ENCODE measurements at regions not wholly inside any gene's neighbourhood (a gene's known extent, or its start where the extent isn't known, plus 50 kb on each side); places are given as distances from the start of the nearest gene placed in this dataset.

- ChIA-PET CTCF (no interaction called here), POLR2A (no interaction called here)
- TF ChIP-seq POLR2AphosphoS5 (IDR thresholded peaks at IDR 0.05; ENCODE audit: insufficient read depth, low read depth, low read length): no peak
- no peak for TF ChIP-seq MAX (IDR thresholded peaks at IDR 0.05; ENCODE audit: insufficient read depth, insufficient read length)
- no peak for TF ChIP-seq JUN (IDR thresholded peaks at IDR 0.05; ENCODE audit: borderline replicate concordance, insufficient read depth, insufficient read length, low read depth)
- TF ChIP-seq FOS (IDR thresholded peaks at IDR 0.05; ENCODE audit: borderline replicate concordance, insufficient read depth, low read length): no peak
- no peak for TF ChIP-seq EZH2 (IDR thresholded peaks at IDR 0.05; ENCODE audit: borderline replicate concordance, low read depth, low read length, severe bottlenecking)
- TF ChIP-seq MYC (IDR thresholded peaks at IDR 0.05; ENCODE audit: low read depth, low read length): no peak
- no peak for TF ChIP-seq CTCF (IDR thresholded peaks at IDR 0.05; ENCODE audit: extremely low read depth in 1 of 2, insufficient read depth in 1 of 2, low read depth in 1 of 2, low read length in 2 of 2)
- no peak for TF ChIP-seq GATA2 (IDR thresholded peaks at IDR 0.05; ENCODE audit: insufficient read depth, insufficient read length, low read depth, low read length)
- TF ChIP-seq POLR2A (IDR thresholded peaks at IDR 0.05; ENCODE audit: low read depth, low read length): no peak
- H3K4me1 ChIP-seq (ENCODE audit: control insufficient read depth, extremely low read depth, insufficient read depth, low read length): no peaks in the 10 kb centered on the region
- no peak overlapping the region for H2AFZ ChIP-seq (ENCODE audit: low read depth, low read length)
- dilution Hi-C loops (cut with MboI; ENCODE audit: extremely low pct_ligation_motif_present, low sequenced_read_pairs) (no loop called here), intact Hi-C loops (cut with micrococcal nuclease) (no loop called here)
- no peaks in the 10 kb centered on the region for H3K36me3 ChIP-seq (ENCODE audit: control insufficient read depth in 2 of 2, extremely low read depth in 1 of 2, insufficient read depth in 2 of 2, low read length in 2 of 2)
- H3K79me2 ChIP-seq (ENCODE audit: control insufficient read depth, insufficient read depth, low read length): no peaks in the 10 kb centered on the region
- H4K20me1 ChIP-seq (replicated peaks; ENCODE audit: control insufficient read depth, extremely low read depth, insufficient read depth, low read length): no peaks in the 10 kb centered on the region
- H3K9me3 ChIP-seq (replicated peaks; ENCODE audit: control insufficient read depth, insufficient read depth, low read length): no peaks in the 10 kb centered on the region
- DNase-seq (ENCODE audit: low read depth, low spot score) (no peak), FAIRE-seq (no peak)
- BruUV-seq (replicated peaks): no TSS peak
- H3K27ac ChIP-seq (ENCODE audit: insufficient read depth, low read depth, low read length): no peak overlapping the region
- H3K4me2 ChIP-seq (ENCODE audit: insufficient read depth, low read length): no peak overlapping the region
- no peaks in the 10 kb centered on the region for H3K27me3 ChIP-seq (ENCODE audit: control insufficient read depth in 2 of 2, insufficient read depth in 2 of 2, low read length in 2 of 2)
- H3K4me3 ChIP-seq (replicated peaks in 1 of 3; ENCODE audit: insufficient read depth in 1 of 3, low read depth in 1 of 3, low read length in 3 of 3): no peak overlapping the region
- no peaks in the 10 kb centered on the region for H3K9me1 ChIP-seq (replicated peaks; ENCODE audit: control insufficient read depth, extremely low read depth, insufficient read depth, low read length)
- H3K9ac ChIP-seq (replicated peaks; ENCODE audit: extremely low read depth, insufficient read depth, low read length): no peak overlapping the region
Observed at GRCh38 chr4:75327804-75328512, 186.2 kb downstream of the RCHY1 start.

All from endothelial cell of umbilical vein (primary cell).